Activated T-cell treated with anti-CD3 and anti-CD28 coated beads, Interleukin-2, amount 50 U/mL, for 1 hour (primary cell): ENCODE measurements at regions not wholly inside any gene's neighbourhood (a gene's known extent, or its start where the extent isn't known, plus 50 kb on each side); places are given as distances from the start of the nearest gene placed in this dataset.
"Not testable (repeated sequence)": the region's sequence is repeated elsewhere in the genome, so short reads cannot be mapped to it uniquely, and the experiment has no call there.

Experiments used
- DNase-seq: peaks from one replicate; pipeline ENCODE4 v3.0.0-alpha.2; 2020

DNA sequence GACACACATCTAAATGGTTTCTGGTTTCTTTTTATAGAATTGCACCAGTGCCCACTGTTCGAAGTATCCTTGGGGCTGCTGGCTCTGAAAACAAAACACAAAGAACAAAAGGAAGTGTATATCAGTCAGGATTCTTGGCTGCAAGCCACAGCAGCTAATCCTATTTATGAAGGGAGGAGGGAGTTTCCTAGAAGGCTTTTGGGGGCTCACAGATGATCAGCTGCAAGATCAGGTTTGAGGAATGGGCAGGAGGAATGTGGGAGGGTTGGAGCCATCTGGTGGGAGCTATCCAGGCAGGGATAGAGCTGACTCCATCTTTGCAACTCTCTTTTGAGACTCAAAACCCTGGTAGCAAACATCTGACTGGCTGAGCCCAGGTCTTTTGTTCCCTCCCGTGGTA is 118.3 kb upstream of the EEF2KMT start:
- DNase-seq, result no peak

DNA sequence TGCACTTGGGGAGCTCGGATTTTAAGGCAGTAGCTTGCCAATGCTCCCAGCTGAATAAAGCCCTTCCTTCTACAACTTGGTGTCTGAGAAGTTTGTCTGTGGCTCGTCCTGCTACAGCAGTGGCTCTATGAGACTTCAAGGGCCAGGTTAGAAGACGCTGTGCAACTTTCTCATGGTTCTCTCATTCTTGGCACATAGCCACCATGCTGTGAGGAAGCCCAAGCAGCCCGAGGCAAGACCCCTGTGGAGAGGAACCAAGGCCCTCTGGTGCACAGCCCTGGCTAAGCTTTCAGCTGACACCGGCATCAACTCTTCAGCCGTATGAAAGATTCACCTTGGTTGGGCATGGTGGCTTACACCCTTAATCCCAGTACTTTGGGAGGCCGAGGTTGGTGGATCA is 116.9 kb upstream of the EEF2KMT start:
- no peak for DNase-seq

GRCh38 chr16:5212501-5212900 is 114.9 kb upstream of the EEF2KMT start:
- not testable (repeated sequence) for DNase-seq

- not testable (repeated sequence) for DNase-seq
Measured at GRCh38 chr16:5207862-5208498, 110.4 kb upstream of the EEF2KMT start.

GRCh38 chr16:5207001-5207523 is 109.5 kb upstream of the EEF2KMT start:
- no peak for DNase-seq

DNA sequence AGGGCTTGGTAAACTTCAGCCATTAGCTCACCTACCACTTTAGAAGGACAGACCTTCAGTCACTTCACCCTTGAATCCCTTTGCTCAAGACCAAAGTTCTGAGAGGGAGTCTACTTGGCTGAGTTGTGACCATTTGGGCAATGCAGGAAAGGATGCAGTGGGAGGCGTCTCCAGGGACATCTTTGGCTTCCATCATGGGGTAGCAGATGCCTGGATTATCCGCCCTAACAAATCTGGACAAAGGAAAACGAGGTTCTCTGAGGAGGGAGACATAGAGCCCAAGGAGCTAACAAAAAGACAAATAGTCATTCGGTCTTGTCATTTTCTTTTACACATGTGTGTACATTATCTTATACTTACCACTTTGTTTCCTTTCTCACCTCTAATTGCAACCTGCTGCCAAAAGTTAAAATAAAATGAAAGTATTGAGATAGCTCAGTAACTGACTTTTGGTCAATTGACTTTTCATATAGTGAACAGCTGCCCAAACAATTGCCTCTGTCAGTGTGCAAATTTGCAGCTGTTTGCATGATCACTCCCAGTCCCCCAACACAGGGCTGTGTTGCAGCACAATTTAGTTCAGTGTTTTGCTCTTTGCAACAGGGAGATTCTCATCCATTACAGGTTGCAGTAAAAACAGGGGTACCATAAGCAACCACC is 108.9 kb upstream of the EEF2KMT start:
- DNase-seq, result no peak

DNA sequence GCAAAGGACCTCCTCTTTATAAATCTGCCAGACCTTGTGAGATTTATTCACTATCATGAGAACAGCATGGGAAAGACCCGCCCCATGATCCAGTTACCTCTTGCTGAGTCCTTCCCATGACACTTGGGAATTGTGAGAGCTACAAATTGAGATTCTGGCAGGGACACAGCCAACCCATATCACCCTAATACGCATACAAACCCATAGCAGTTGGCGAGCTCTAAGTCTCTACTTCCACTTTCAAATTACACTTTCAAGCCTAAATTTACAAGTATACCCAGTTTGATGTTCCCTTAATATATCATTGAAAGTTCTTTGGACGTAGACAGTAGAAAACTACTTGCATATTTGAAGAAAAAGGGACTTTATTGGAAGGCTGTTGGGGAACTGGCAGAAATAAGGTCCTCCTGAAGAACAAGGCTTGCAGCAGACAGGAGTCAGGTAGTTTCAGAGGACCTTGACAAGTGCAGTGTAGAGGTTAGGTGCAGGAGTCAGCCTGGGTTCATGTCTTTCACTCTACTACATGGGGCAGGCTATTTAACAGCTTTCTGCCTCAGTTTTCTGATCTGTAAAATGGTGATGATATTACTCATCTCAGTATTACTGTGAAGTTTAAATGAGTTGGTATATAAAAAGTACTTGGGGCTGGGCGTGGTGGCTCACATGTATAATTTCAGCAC is 107.9 kb upstream of the EEF2KMT start:
- DNase-seq, result no peak

- DNase-seq, result not testable (repeated sequence)
Measured at GRCh38 chr16:5203675-5204074, 106.1 kb upstream of the EEF2KMT start.

- DNase-seq, result no peak
Measured at GRCh38 chr16:5200123-5200522, 102.5 kb upstream of the EEF2KMT start.

DNA sequence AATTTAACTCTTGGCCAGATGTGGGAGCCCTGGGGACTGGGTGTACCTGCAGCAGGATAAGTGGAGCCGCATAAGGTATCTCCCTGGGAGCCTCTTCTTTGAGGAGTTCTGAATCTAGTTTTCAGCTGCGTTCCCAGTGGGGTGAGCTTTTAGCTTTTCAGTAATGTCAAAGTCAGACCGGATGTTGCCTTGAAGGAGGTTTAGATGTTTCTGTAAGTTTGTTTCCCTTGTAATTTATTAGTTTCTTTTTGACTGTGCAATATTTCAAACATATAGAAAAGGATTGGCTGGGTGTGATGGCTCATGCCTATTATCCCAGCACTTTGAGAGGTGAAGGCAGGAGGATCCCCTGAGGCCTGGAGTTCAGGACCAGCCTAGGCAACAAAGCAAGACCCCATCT is 98.6 kb upstream of the EEF2KMT start:
- DNase-seq, result no peak

GRCh38 chr16:5193861-5194260 is 96.3 kb upstream of the EEF2KMT start:
- no peak for DNase-seq

DNA sequence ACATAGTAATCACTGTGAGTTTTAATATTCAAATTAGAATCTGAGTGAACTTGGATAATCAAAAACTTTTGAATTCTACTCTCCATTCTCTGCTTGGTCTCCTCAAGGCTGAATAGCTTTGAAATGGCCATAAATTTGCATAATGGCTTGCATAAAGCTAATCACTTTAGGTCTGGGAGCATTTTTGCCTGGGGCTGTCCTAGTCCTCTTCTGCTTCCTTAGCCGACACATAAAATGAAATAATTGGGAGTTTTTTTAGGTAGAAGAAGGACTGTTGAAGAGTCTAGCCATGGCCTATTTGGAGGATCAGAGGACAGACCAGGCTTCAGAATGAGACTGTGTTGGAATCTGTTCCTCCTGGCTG is 91.4 kb upstream of the EEF2KMT start:
- DNase-seq, result no peak

DNA sequence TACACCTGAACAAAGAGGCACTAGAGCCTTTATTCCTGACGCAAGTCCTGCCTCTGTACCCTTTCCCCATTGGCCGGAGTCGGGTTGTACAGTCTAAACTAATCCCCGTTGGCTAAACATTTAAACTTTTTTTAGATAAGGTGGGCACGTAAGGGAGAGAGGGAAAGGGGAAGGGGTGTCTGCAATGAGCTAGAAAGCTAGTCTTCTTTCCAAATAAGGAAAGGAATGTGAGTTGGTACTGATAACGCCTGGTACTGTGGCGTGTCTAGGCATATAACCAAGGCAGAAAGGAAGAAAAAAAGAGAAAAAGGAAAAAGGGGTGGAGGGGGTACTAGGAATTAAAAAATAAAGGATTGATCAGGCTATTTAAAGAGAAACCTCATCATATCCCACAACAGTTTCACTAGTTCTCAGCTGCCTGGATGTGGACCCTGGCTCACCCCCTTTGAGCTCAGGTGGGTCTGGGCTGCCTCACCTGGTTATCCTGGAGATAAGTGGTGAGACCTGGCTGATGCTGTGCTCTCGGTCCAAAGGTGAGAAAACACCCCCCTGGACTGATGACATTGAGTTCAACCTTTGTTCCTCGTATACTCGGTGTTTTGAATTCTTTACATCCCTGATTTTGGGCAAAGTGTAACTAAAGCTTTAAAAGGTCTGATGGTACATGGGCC is 90.9 kb upstream of the EEF2KMT start:
- DNase-seq, result no peak

DNA sequence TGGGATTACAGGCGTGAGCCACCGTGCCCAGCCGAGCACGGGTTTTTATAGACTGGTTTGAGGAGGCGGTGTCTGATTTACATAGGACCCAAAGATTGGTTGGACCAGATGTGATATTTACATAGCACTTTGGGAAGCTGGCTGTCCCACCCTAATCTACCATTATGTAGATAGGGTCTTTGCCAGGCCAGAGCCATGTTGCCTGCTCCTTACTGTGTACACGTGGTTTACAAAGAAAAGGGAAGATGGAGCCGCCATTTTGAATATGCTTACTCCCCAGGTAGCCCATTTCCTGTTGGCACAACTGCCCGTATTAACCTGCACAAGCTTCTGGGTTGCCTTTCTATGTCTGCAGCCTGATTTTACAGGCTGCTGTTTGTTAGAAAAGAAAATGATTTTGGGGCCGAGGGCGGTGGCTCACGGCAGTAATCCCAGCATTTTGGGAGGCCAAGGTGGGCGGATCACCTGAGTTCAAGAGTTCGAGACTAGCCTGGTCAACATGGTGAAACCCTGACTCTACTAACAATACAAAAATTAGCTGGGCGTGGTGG is 89.9 kb upstream of the EEF2KMT start:
- DNase-seq, result no peak

DNA sequence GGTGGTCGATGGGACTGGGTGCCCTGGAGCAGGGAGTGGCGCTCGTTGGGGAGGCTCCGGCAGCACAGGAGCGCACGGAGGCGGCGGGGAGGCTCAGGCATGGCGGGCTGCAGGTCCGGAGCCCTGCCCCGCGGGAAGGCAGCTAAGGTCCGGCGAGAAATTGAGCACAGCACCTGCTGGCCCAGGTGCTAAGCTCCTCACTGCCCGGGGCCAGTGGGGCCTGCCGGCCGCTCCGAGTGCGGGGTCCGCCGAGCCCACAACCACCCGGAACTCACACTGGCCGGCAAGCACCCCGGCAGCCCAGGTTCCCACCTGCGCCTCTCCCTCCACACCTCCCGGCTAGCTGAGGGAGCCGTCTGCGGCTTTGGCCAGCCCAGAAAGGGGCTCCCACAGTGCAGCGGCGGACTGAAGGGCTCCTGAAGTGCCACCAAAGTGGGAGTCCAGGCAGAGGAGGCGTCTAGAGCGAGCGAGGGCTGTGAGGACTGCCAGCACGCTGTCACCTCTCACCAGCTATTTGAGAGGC is 88.8 kb upstream of the EEF2KMT start:
- DNase-seq, result no peak

- no peak for DNase-seq
Measured at GRCh38 chr16:5176505-5176904, 78.9 kb upstream of the EEF2KMT start.

DNA sequence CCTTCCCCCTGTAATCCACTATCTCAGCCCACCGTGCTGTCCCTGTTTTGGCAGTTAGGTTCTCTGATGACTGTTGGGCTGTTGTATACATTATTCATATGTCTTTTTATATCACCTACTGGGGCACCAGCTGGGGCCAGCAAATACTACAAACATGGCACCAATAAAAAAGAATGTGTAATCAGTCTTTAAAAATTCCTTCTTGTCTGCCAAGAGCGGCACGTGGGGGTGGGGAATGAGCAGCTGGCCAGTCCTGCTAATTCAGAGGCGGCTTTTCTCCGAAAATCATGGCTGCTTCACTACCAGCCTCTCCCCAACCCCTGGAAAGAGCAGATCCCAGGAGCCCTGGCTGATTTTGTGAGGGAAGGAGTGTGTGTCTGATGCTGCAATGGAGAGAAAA is 77.7 kb upstream of the EEF2KMT start:
- DNase-seq, result no peak

DNA sequence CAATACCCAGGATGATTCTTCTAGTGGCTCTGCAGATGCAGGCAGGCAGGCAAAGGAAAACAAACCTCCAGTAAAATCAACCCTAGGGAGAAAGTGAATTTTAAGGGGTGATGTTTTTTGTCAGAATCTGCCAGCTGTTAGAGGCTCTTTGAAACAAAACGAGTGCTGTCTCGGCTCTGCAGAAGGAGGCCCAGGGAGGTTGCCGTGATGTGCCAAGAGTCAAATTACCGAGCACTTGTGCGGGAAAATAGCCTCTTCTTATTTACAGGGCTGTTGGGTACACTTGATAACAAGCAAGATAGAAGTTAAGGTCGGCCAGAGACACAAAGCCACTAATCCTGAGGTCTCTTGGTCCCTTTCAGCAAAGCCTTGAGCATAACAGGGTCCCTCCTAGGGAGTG is 68.9 kb upstream of the EEF2KMT start:
- DNase-seq, result no peak

DNA sequence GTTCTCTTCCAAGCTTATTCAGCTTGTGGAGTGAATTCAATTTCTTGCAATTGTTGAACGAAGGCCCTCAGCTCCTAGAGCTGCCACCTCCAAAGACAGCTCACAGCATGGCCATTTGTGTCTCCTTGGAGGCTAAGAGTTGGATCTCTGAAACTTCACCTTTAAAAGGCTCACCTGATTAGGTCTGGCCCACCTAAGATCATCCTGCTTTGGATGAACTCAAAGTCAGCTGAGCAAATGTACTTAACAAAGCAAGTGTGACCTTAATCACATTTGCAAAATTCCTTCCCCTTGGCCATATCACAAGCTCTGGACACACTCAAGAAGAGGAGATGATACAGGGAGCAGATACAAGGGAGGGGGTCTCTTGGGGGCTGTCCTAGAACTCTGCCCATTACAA is 67.8 kb upstream of the EEF2KMT start:
- not testable (repeated sequence) for DNase-seq

DNA sequence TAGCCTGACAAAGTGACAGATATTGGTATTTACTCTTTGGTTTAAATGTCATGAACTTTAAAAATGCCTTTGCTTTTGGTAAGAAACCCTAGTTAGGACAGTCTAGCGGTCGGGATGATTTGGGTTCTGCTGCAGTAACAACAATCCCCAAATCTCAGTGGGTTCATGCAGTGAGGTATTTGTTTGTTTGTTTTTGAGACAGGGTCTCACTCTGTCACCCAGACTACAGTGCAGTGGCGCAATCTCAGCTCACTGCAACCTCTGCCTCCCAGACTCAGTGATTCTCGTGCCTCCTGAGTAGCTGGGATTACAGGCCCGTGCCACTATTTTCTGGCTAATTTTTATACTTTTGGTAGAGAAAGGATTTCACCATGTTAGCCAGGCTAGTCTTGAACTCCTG is 65.2 kb upstream of the EEF2KMT start:
- not testable (repeated sequence) for DNase-seq

DNA sequence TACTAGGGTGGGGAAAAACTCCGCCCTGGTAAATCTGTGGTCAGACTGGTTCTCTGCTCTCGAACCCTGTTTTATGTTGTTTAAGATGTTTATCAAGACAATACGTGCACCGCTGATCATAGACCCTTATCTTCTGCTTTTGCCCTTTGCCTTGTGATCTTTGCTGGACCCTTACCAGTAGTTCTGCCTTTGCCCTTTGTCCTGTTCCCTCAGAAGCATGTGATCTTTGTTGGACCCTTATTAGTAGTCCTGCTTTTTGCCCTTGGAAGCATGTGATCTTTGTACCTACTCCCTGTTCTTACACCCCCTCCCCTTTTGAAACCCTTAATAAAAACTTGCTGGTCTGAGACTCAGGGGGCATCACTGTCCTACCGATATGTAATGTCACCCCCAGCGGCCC is 64.3 kb upstream of the EEF2KMT start:
- DNase-seq, result not testable (repeated sequence)

DNA sequence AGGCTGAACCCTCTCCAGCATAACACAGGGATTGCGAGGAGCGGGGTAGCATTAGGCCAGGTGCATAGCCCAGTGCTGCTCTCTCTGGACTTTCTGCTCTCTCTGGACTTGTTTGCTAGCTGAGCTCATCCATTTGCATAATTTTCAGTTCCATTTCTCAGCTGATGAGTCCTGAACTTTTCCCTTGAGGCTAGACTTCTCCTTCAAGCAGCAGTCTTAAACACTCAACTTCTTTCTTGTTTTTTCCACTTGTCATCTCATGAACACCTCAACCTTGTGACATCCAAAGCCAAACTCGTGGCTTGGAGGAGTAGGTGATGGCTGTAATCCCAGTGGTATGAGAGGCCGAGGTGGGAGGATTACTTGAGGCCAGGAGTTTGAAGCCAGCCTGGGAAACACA is 62.4 kb upstream of the EEF2KMT start:
- DNase-seq, result not testable (repeated sequence)

DNA sequence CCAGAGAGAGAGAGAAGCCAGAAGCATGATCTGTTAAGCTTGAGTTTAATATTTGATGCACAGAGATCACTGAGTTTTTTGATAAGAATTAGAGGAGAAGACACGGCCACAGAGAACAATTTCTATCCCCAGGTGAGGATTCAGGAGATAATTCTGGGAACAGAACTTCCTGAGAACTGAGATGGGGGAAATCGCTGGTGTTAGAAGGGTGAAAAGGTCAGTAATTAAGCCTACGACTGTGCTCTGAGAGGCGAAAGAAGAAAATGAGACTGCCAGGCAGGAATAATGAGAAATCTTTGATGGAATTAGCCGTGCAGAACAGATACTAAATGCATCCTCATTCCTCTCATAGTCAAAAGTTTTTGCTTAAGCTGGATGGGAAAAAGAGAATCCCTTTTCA is 61.9 kb upstream of the EEF2KMT start:
- not testable (repeated sequence) for DNase-seq
